Smooth muscle cell of the brain vasculature (primary cell): ENCODE measurements at regions not wholly inside any gene's neighbourhood (a gene's known extent, or its start where the extent isn't known, plus 50 kb on each side); places are given as distances from the start of the nearest gene placed in this dataset.
"Not testable (repeated sequence)": the region's sequence is repeated elsewhere in the genome, so short reads cannot be mapped to it uniquely, and the experiment has no call there.

ENCODE experiments used
- DNase-seq: peaks from one replicate; pipeline ENCODE4 v3.0.0-alpha.2; 2012; ENCODE audit warnings: low read depth, low spot score

DNA sequence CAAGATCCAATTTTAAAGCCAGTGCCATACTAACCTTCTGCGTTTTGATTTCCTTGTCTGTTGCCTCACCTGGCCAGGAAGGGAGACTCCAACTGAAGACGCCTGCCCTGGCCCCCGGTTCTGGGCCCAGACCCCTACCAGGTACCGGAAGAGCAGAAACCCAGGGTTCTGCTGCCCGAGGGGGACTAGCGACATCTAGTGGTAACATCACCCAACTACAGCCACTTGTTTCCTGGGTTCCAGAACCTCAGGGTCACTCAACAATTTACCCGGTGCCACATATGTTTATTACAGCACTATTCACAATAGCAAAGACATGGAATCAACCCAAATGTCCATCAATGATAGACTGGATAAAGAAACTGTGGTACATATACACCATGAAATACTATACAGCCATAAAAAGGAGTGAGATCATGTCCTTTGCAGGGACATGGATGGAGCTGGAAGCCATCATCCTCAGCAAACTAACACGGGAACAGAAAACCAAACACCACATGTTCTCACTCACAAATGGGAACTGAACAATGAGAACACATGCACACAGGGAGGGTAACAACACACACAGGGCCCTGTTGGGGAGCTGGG is 268.7 kb upstream of the IRX4 start:
- not testable (repeated sequence) for DNase-seq

DNA sequence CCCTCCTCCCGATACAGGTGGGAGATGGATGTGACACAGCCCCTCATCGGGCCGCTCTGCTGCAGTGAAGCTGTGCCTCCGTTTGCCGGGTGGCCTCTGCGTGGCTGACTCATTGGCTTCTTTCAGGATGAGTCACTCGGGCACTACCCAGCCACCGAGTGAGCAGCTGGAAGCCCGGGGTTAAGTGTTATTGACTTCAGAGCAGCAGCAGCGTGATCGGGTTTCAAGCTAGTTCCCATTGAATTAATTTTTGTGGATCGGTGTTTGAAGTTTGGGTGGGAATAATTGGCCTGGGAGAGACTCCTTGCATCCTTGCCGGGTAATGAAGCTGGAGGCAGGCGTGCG is 266.4 kb upstream of the IRX4 start:
- no peak for DNase-seq

DNA sequence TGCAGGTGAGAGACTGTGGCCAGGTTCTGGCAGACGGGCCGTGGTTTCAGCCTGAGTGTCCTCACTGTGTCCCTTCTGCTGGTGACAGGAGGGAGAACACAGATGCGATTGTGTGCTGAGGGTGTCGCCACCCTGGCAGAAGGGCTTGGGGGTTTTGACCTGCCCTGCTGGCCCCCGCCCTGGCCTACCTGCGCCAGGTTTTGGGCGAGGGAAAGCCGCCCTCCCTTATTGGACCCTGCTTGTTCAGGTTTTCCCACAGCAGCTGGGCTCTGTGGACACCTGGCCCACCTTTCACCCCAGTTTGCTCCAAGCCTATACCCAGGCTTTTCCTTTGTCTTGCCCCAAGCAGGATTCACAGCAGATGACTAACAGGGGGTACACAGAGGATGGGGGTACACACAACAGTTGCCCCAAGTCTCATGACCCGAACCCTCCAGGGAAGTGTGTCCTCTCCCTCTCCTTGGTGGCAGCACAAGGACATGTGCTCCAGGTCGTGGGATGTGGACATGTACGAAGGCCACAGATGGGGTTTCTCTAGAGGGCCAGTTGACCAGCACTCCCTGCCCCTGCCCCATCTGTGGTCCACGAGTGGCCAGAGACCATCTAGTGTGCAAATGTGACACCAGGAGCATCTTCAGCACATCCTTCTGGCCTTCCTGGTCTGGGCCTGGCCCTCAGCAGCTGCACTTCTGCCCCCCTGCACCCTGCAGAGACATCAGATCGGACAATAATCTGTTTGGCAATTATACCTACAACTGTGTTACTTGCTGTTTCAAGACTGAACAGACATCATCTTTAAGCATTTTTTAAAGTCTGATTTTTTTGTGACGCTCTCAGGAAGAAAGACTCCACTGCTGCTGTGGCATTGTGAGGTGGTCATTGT is 265.8 kb upstream of the IRX4 start:
- no peak for DNase-seq

DNA sequence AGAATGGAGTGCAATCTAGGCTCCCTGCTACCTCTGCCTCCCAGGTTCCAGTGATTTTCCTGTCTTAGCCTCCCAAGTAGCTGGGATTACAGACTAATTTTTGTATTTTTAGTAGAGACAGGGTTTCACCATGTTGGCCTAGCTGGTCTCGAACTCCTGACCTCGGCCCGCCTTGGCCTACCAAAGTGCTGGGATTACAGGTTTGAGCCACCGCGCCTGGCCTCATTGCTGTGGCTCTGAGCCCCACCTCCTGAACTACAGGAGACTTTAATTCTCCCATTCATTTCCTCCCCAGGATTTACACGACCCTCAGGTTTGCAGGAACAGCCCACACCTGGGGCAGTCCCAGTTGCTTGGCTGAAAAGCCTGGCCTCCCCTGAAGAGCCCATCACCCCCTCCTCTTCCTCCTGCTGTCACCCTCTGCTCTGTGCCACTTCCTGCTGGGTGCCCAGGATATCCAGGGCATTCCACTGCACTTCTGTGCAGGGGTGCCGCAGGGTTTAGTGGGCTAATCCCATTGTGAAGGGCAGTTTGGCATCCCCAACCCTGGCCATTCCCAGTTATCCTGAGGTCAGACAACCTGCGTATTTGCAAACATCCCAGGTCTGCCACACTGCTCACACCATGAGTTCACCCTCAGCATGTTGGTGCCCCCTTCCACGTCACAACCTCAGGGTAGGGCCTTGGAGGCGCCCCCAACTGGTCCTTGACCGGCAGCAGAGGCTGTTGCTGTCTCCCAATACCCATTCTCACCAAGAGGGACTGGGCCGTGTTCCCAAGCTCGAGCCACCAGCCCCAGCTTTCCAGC is 265.0 kb upstream of the IRX4 start:
- DNase-seq: no peak

DNA sequence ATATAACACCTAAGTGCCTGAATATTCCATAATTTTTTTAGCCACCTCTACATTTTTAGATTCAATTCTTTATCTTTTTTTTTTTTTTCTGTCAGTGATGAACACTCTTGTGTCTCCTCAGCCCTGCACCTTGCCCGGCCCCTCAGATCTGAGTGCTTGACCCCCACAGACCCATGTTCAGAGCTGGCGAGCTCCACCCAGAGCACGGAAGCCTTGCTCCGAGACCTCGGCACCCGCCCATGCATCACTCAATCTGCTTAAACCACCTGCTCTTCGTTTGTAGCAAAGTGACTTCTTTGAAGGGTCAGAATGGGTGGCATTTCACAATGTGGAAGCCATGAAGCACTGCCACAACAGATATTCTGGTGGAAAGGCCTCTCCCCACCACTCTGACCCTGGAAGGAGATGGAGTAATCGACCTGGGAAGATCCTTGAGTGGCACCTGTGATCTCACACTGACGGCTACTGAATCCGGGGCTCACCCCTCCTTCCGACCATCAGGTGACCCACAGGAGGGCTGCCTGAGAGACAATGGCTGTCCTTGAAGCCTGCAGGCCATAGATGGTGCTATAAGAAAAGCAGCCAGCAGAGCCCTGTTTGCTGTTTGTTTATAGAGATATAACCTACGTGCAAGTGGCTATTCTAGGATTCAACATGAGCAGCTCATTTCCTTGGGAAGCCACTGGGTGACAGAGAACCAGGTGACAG is 261.1 kb upstream of the IRX4 start:
- no peak for DNase-seq

DNA sequence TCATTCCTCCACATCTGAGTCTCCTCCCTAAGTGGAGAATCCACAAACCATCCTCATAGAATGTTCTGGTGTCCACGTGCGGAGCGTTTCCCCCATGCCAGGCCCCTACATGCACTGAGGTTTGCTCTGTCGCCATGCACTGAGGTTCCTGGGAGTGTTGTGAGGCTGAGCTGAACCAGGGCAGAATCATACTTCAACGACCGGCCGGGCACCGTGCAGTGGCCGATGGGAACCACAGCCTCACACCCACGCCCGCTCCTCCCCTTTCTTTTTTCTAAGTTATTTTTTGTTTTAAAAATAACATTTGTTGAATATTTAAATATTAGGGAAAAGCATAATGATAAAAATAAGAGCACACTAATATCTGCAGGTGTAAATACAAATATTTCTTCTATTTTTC is 260.4 kb upstream of the IRX4 start:
- DNase-seq: no peak

DNA sequence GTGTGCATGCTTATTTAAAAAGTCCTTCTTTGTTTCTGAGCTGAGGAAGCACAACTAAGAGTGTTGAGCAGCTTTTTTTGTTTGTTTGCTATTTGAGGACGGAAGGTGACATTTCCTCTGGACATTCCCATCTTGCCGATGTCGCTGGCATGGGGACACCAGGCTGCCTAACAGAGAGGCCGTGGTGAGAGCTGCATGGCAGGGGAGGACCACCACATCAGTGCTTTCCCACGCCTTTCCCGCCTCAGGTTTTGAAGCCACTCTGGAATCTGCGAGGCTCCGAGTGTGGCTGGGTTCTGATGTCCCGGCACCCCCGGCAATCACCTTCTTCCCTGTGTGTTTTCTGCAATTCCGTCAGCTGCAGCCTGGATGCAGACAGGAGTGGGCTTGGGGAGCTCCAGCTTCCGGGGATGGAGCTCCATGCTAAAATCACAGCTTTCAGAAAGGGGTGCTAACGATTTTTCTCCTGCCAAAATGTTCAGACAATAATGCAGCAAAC is 259.8 kb upstream of the IRX4 start:
- no peak for DNase-seq

DNA sequence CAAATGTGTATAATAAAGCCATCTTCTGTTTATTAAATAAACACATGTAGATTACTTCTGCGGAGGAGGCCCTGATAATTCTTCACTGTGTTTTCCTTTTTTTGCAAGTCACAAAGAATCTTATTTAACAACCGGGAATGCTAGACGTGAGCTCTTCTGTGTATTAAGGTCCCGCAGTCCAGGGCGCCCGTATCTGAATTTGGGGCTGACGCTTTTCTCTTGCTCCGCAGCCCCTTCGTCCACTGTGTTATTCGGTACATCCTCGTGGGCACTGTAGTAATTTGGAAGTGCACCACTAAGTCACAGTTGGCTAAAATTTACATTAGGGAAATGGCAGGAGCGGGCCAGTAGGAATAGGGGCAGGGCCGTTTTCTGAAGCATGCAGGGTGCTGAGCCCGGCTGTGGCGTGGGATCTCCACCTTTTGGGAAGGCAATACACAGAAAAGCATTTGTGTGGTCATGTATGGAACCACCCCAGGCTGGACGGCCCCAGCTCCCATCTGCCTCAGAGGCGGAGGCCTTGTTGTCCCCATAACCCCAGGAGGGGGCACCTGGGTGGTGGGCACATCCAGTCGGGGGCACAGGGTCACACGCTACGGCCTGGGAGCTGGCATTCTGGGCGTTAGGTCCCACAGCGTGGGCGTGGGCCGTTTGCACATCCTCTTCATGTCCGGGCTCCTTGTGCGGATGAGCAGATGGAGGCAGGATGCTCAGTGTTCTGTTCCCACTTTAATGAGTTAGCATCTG is 258.7 kb upstream of the IRX4 start:
- no peak for DNase-seq

DNA sequence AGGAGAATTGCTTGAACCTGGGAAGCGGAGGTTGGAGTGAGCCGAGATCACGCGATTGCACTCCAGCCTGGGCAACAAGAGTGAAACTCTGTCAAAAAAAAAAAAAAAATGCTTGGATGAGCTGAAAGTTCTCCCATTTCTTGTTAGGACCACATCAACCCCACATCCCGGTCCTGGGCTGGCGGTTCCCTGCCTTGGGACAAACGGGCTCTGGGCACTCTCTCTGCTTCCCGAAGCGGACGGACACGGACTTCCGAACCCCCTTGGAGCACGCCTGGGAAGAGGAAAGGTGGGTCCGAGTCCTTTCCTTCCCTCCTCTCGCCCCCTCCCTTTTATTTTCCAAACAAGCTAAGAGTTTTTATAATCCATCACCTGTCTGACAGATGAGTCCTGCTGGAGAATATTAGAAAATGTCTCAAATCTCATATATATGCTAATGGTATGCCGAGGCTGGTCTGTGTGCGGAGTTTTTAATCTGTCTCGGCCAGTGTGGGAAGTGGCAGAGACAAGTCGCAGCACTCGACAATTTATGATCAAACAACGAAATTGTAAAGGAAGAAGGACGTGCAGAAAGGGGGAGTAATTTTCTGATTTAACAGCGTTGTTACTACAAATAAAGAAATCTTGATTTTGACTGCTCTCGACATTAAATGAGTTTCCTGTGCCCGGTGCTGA is 257.9 kb upstream of the IRX4 start:
- DNase-seq: no peak

DNA sequence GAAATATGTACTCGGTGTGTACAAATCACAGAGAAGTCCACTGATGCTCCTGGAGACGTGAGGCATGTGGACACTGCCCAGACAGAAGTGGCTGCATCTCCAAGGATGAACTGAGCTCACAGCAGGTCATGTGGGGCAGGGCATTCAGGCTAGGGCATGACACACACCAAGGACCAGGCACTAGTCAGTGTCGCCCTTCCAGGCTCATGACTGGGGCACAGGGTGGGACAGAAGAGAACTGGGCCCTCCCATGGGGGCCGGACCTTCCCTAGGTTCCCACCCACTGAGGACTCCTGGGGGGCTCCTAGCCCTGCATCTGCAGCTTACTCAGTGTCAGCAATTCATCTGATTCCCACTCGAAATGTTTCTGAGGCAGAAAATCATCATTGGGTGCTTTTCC is 256.8 kb upstream of the IRX4 start:
- no peak for DNase-seq

DNA sequence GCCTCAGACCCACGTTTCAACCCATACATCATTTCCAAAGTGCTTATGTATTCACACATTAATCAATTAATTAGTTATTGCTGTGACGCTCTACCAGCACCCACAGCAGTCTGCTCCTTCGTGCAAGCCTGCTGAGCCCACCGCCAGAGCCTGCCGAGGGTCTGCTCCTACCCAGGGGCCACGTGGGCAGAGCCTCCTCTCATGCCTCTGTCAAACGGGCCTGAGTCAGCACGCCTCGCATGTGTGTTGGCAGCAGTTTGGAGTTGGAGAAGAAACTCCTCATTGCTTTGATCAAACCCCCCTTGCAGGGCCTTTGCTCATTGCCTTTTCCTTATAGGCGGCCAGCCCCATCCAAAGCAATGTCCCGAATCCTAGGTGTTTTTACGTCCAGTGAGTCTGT is 256.2 kb upstream of the IRX4 start:
- DNase-seq: no peak

DNA sequence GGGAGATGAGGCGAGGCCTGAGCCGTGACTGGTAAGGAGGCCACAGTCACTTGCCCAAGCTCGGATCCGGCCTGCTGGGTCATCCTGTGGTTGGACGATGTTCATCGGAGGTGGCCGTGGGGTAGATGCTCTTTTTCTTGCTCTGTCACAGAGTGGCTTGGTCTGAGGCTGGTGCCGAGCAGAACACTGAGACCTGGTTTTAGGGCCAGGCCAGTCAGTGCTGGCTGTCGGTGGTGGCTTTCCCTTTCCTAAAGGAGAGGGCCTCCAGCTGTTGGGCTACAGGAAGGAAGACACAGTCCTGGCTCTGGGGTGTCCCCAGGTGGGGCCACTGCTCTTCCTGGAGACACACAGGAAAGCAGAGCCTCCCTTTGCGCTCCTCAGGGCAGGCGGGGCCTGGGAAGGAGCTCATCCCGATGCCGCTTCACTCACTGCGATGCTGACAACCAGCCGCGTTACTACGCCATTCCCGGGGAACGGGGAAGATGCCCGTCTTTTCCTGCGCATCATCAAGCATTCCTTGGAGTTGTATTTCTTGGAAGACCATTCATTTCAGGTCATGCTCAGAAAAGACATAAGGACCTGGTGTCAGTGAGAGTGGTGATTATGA is 254.8 kb upstream of the IRX4 start:
- DNase-seq: no peak

DNA sequence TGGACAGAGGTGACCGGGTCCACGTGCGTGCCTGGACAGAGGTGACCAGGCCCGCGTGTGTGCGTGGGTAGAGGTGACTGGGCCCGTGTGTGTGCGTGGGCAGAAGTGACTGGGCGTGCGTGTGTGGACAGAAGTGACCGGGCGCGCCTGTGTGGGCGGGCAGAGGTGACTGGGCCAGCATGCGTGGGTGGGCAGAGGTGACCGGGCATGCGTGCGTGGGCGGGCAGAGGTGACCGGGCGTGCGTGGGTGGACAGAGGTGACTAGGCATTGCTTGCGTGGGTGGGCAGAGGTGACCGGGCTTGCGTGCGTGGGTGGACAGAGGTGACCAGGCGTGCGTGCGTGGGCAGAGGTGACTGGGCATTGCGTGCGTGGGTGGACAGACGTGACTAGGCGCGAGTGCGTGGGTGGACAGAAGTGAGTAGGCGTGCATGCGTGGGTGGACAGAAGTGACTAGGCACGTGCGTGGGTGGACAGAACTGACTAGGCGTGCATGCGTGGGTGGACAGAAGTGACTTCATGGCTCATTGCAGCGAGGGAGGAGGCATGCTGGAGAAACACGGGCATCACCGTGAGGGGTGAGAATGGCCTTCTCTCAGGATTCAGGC is 254.1 kb upstream of the IRX4 start:
- no peak for DNase-seq

DNA sequence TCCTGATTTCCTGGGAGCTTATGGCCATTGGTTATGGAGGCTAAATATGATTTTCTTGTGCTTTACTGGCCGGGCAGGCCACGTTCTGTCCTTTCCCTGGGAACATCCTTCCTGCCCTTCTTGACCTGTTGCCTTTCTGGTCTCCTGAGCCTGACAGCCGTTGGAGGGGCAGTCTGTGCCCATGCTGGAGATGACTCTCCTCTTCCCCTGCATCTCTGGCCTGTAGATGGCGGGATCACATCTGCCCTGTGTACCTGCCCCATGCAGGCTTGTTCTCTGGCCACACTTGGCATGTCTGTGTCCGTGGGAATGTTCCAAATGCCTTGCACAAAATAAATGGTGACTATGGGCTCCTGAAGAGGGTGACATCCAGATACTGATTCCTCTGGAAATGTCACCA is 253.1 kb upstream of the IRX4 start:
- no peak for DNase-seq

DNA sequence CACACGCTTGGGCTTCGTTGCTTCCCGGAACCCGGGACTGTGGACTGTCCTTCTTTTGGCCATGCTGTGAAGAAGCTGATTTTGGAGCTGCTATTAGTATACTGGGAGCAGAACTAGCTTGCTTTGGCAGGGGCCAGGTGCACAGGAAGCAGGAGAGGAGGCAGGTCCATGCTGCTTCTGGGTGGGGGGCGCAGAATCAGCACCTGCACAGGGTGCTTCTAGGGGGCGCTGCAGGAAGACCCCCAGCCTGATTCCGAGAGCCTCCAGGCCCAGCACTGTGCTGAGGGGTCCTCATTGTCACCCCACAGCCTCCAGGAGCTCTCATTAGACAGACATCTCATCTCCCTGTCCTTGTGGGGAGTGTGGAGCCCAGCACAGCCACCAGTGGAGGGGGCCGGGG is 252.6 kb upstream of the IRX4 start:
- no peak for DNase-seq

DNA sequence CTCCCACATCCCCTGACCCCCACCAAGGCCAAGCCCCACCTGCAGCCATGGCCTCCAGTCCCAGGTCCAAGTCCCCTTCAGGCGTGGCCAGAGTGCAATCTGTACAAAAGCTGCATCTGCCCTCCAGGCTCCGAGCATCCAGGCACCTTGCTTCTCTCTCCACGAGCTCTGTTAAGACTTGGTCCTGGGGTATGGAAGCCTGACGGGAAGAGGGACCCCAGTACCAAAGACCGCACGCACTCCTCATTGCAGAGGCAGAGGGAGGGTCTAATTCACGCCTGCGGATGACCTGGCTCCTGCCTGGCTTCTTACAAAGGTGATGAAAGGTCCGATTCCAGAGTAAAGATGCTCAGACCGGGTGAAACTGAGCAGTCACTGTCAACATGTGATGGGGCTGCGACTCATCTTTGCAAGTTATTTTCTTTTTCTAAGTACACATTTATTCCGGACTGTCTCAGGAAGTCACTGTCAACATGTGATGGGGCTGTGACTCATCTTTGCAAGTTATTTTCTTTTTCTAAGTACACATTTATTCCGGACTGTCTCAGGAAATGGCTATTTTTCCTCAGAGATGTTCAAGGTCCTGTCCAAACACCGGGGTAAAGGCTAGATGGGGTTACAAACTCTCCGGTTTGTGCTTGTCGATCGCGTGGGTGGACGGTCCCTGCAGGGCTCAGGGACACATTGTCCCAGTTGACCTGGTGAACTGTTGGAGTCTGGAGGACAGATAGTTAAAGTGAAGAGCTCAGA is 252.0 kb upstream of the IRX4 start:
- no peak for DNase-seq

DNA sequence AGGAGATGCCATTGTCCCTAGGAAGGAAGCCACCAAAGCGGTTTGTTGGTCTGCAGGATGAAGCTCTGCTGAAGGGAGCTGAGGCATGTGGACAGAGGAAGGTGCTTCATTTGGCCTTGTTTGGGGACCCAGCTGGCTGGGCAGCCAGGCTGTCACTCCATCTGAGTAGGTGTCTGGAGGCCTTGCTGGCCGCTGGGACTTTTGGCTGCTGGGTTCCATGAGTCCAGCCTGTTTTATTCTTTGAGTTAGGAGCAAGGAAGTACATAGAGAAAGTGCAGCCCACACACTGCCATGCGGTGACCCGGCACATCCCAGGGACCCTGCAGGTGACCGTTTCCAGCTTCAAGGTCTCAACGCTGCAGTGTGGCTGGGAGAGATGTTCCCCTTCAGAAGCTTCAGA is 251.2 kb upstream of the IRX4 start:
- DNase-seq: no peak

DNA sequence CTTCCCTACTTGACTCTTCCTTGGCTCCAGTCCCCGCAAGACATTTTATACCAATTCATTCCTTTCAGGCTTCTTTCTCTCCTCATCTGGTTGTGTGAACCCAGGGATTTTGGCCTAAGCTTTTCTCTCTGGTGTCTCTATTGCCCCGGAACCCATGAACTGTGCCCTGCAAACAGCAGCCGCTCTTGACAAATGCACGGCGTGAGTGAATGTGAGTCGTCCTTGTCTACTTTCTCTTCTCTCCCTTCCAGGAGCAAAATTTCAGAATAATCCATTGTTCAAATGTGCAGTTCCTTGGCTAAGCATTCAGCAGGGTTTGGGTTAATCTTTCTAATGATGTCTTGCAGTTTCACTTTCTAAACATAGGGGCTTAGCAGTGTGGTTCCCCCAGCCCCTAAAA is 250.4 kb upstream of the IRX4 start:
- DNase-seq: no peak

DNA sequence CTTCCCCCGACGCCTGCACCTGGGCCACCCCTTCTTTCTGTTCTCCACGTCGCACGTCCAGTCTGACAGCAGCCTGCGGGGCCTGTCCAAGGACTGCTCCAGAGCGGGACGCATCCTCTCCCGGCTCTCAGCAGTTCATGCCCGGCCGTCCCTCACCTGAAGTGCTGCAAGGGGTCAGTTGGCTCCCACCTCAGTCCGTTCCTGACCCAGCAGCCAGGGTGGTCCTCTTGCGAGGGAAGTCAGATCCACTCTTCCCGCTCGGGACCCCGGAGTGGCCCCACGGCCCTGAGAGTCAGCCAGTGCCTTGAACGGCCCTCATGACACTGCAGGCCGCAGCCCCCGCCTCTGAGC is 249.7 kb upstream of the IRX4 start:
- no peak for DNase-seq
